ENCODE measurements at regions not wholly inside any gene's neighbourhood (a gene's known extent, or its start where the extent isn't known, plus 50 kb on each side); places are given as distances from the start of the nearest gene placed in this dataset.

- no peak for TF ChIP-seq MYPOP (CRISPR knock-in tag; IDR thresholded peaks at IDR 0.05)
- TF ChIP-seq ZKSCAN1 (IDR thresholded peaks at IDR 0.05; ENCODE audit: low read length): no peak
- no peak for TF ChIP-seq HOXA9 (CRISPR knock-in tag; IDR thresholded peaks at IDR 0.05; ENCODE audit: borderline replicate concordance)
- no peak for TF ChIP-seq GPBP1L1 (CRISPR knock-in tag; IDR thresholded peaks at IDR 0.05)
Measured at GRCh38 chr11:15764948-15765347, 591.4 kb downstream of the SOX6 start (continued).

GRCh38 chr11:15765530-15765929 is 590.8 kb downstream of the SOX6 start:
- H3K27me3 ChIP-seq (ENCODE audit: control insufficient read depth in 1 of 2, insufficient read depth in 2 of 2, low read length in 2 of 2): no peaks in the 10 kb centered on the region
- no peak overlapping the region for H3K27ac ChIP-seq (ENCODE audit: extremely low read length, insufficient read depth, low read length)
- intact Hi-C loops (cut with micrococcal nuclease; ENCODE audit: unreplicated experiment) (no loop called here), in situ Hi-C loops (cut with HindIII; ENCODE audit: extremely low pct_ligation_motif_present, low pct_unique_long_range_greater_than_20kb) (no loop called here)
- no peak overlapping the region for H2AFZ ChIP-seq (ENCODE audit: low read length)
- no peak for FAIRE-seq
- ATAC-seq: no peak
- no peaks in the 10 kb centered on the region for H3K79me2 ChIP-seq (ENCODE audit: insufficient read depth, low read length)
- no peak overlapping the region for H3K4me3 ChIP-seq (replicated peaks in 1 of 3; ENCODE audit: insufficient read depth in 1 of 3, low read depth in 2 of 3, low read length in 3 of 3)
- no peaks in the 10 kb centered on the region for H4K20me1 ChIP-seq (ENCODE audit: insufficient read depth, low read length)
- no peak overlapping the region for H3K4me2 ChIP-seq (ENCODE audit: low read depth, low read length)
- POLR2A ChIA-PET: no interaction called here
- H3K9me3 ChIP-seq (ENCODE audit: low read length): no peaks in the 10 kb centered on the region
- no peaks in the 10 kb centered on the region for H3K36me3 ChIP-seq (replicated peaks in 1 of 2; ENCODE audit: control insufficient read depth in 1 of 2, insufficient read depth in 2 of 2, low read length in 2 of 2)
- H3K9ac ChIP-seq (ENCODE audit: insufficient read depth, low read depth, low read length): no peak overlapping the region
- no peaks in the 10 kb centered on the region for H3K4me1 ChIP-seq (ENCODE audit: insufficient read depth, low read length)
- no TSS peak for BruUV-seq (replicated peaks)
- CTCF ChIA-PET (ENCODE audit: low intra/inter-chr PET ratio, low total read pairs): no interaction called here
- no peak for DNase-seq (ENCODE audit: low spot score)
- no peak for TF ChIP-seq ZNF10 (CRISPR knock-in tag; IDR thresholded peaks at IDR 0.05; ENCODE audit: borderline replicate concordance, low read depth)
- no peak for TF ChIP-seq FOXM1 (CRISPR knock-in tag; IDR thresholded peaks at IDR 0.05)
- TF ChIP-seq ZNF274 (CRISPR knock-in tag; IDR thresholded peaks at IDR 0.05): no peak
- WGBS (ENCODE audit: low lambda C conversion rate): 25% methylated on average over 3 of the region's 3 CpGs
